ENCODE measurements at regions not wholly inside any gene's neighbourhood (a gene's known extent, or its start where the extent isn't known, plus 50 kb on each side); places are given as distances from the start of the nearest gene placed in this dataset.

GRCh38 chr9:109582386-109582785 lies 84.3 kb upstream of the PTPN3 start:
- TF ChIP-seq CTCF (IDR thresholded peaks at IDR 0.05 in 4 of 5, conservative IDR thresholded peaks at IDR 0.05 in 1 of 5) (no peak), POLR2A (IDR thresholded peaks at IDR 0.05) (no peak)

All from gastrocnemius medialis (tissue), 4 donors.